Hematopoietic multipotent progenitor cell treated with erythropoietin and hydrocortisone succinate and interleukin-3 and kit ligand, for 17 days (in vitro differentiated cells): ENCODE measurements at regions not wholly inside any gene's neighbourhood (a gene's known extent, or its start where the extent isn't known, plus 50 kb on each side); places are given as distances from the start of the nearest gene placed in this dataset.

Experiments
- DNase-seq: peaks from one replicate; pipeline ENCODE4 v3.0.0-alpha.2; 2015; ENCODE audit warnings: low spot score

GRCh38 chr1:219521325-219521724 lies 91.6 kb downstream of the ZC3H11B start:
- no peak for DNase-seq

GRCh38 chr1:219520241-219520640 lies 92.7 kb downstream of the ZC3H11B start:
- no peak for DNase-seq

GRCh38 chr1:219518907-219519248 lies 94.0 kb downstream of the ZC3H11B start:
- no peak for DNase-seq

GRCh38 chr1:219518168-219518906 lies 94.6 kb downstream of the ZC3H11B start:
- DNase-seq = no peak

- no peak for DNase-seq
Measured at GRCh38 chr1:219517031-219517430, 95.9 kb downstream of the ZC3H11B start.

GRCh38 chr1:219514728-219515127 lies 98.2 kb downstream of the ZC3H11B start:
- no peak for DNase-seq

- no peak for DNase-seq
Measured at GRCh38 chr1:219507437-219507836, 105.5 kb downstream of the ZC3H11B start.

- DNase-seq = no peak
Measured at GRCh38 chr1:219506936-219507335, 106.0 kb downstream of the ZC3H11B start.

- DNase-seq = no peak
Measured at GRCh38 chr1:219506473-219506899, 106.4 kb downstream of the ZC3H11B start.

GRCh38 chr1:219505886-219506285 lies 107.0 kb downstream of the ZC3H11B start:
- DNase-seq = no peak

GRCh38 chr1:219503604-219504003 lies 109.3 kb downstream of the ZC3H11B start:
- no peak for DNase-seq

GRCh38 chr1:219500327-219500897 lies 112.5 kb downstream of the ZC3H11B start:
- no peak for DNase-seq

- no peak for DNase-seq
Measured at GRCh38 chr1:219498666-219499065, 114.2 kb downstream of the ZC3H11B start.

GRCh38 chr1:219495737-219496408 lies 117.0 kb downstream of the ZC3H11B start:
- no peak for DNase-seq

- no peak for DNase-seq
Measured at GRCh38 chr1:219492717-219493116, 120.2 kb downstream of the ZC3H11B start.

GRCh38 chr1:219490566-219490965 lies 122.3 kb downstream of the ZC3H11B start:
- no peak for DNase-seq

GRCh38 chr1:219489636-219490035 lies 123.3 kb downstream of the ZC3H11B start:
- no peak for DNase-seq

GRCh38 chr1:219488275-219488674 lies 124.6 kb downstream of the ZC3H11B start:
- no peak for DNase-seq

GRCh38 chr1:219483530-219483929 lies 129.4 kb downstream of the ZC3H11B start:
- DNase-seq = no peak

- no peak for DNase-seq
Measured at GRCh38 chr1:219480011-219480410, 132.9 kb downstream of the ZC3H11B start.

GRCh38 chr1:219478811-219479210 lies 134.1 kb downstream of the ZC3H11B start:
- DNase-seq = no peak

GRCh38 chr1:219477861-219478260 lies 135.0 kb downstream of the ZC3H11B start:
- no peak for DNase-seq

- no peak for DNase-seq
Measured at GRCh38 chr1:219476716-219477115, 136.2 kb downstream of the ZC3H11B start.
